Activated CD4-positive, alpha-beta T cell treated with anti-CD3 and anti-CD28 coated beads, Interleukin-2, amount 50 U/mL, for 24 hours (primary cell): ENCODE measurements at regions not wholly inside any gene's neighbourhood (a gene's known extent, or its start where the extent isn't known, plus 50 kb on each side); places are given as distances from the start of the nearest gene placed in this dataset.
"Not testable (repeated sequence)": the region's sequence is repeated elsewhere in the genome, so short reads cannot be mapped to it uniquely, and the experiment has no call there.

Source experiments
- DNase-seq, 2 donors: peaks; one replicate each; pipeline ENCODE4 v3.0.0-alpha.2; 2020; ENCODE audit warnings: low read depth in 1 of 2, low spot score in 1 of 2

- DNase-seq: not testable (repeated sequence)
Measured at GRCh38 chr3:176093892-176094291, 1103.4 kb downstream of the TBL1XR1 start.

- no peak for DNase-seq
Measured at GRCh38 chr3:176090727-176091126, 1106.6 kb downstream of the TBL1XR1 start.

- DNase-seq: no peak
Measured at GRCh38 chr3:176088962-176089383, 1108.3 kb downstream of the TBL1XR1 start.

GRCh38 chr3:176087066-176087697, 1110.1 kb downstream of the TBL1XR1 start:
- DNase-seq: no peak

GRCh38 chr3:176079785-176080184, 1117.5 kb downstream of the TBL1XR1 start:
- no peak for DNase-seq

- no peak for DNase-seq
Measured at GRCh38 chr3:176078906-176079305, 1118.4 kb downstream of the TBL1XR1 start.

- DNase-seq: no peak
Measured at GRCh38 chr3:176075491-176075890, 1121.8 kb downstream of the TBL1XR1 start.

GRCh38 chr3:176075046-176075445, 1122.2 kb downstream of the TBL1XR1 start:
- no peak for DNase-seq

- no peak for DNase-seq
Measured at GRCh38 chr3:176074096-176074495, 1123.2 kb downstream of the TBL1XR1 start.

- DNase-seq: no peak
Measured at GRCh38 chr3:176071943-176072342, 1125.3 kb downstream of the TBL1XR1 start.

GRCh38 chr3:176068750-176069149, 1128.5 kb downstream of the TBL1XR1 start:
- no peak for DNase-seq

- DNase-seq: no peak
Measured at GRCh38 chr3:176058856-176059255, 1138.4 kb downstream of the TBL1XR1 start.

GRCh38 chr3:176055836-176056235, 1141.4 kb downstream of the TBL1XR1 start:
- no peak for DNase-seq

- no peak for DNase-seq
Measured at GRCh38 chr3:176051766-176052165, 1145.5 kb downstream of the TBL1XR1 start.

- DNase-seq: no peak
Measured at GRCh38 chr3:176046703-176047102, 1150.6 kb downstream of the TBL1XR1 start.

GRCh38 chr3:176041812-176042211, 1155.5 kb downstream of the TBL1XR1 start:
- DNase-seq: no peak

- no peak for DNase-seq
Measured at GRCh38 chr3:176041185-176041584, 1156.1 kb downstream of the TBL1XR1 start.

- no peak for DNase-seq
Measured at GRCh38 chr3:176037636-176038035, 1159.6 kb downstream of the TBL1XR1 start.

- DNase-seq: no peak
Measured at GRCh38 chr3:176032043-176032442, 1165.2 kb downstream of the TBL1XR1 start.

- not testable (repeated sequence) for DNase-seq
Measured at GRCh38 chr3:176016203-176016602, 1157.1 kb downstream of the NAALADL2 start.

GRCh38 chr3:176015228-176015627, 1156.1 kb downstream of the NAALADL2 start:
- DNase-seq: not testable (repeated sequence)

GRCh38 chr3:176009256-176009655, 1150.1 kb downstream of the NAALADL2 start:
- DNase-seq: no peak

GRCh38 chr3:176005564-176005963, 1146.4 kb downstream of the NAALADL2 start:
- DNase-seq: no peak
